Suprapubic skin (tissue), 4 donors: ENCODE measurements at regions not wholly inside any gene's neighbourhood (a gene's known extent, or its start where the extent isn't known, plus 50 kb on each side); places are given as distances from the start of the nearest gene placed in this dataset.
"Not testable (repeated sequence)": the region's sequence is repeated elsewhere in the genome, so short reads cannot be mapped to it uniquely, and the experiment has no call there.

Experiments
- DNase-seq, 2 donors: peaks; one replicate each; pipeline ENCODE4 v3.0.0-alpha.2; 2019; ENCODE audit warnings: low spot score in 2 of 2
- H3K27ac ChIP-seq: fragments of 200-600 bp; sonication (generic); one replicate; pipeline ENCODE4 v1.5.1; 2019
- H3K27me3 ChIP-seq: fragments of 200-600 bp; sonication (generic); one replicate; pipeline ENCODE4 v1.5.1; 2019
- H3K36me3 ChIP-seq: fragments of 200-600 bp; sonication (generic); one replicate; pipeline ENCODE4 v1.5.1; 2019
- H3K4me1 ChIP-seq: fragments of 200-600 bp; sonication (generic); one replicate; pipeline ENCODE4 v1.5.1; 2019
- H3K4me3 ChIP-seq: fragments of 200-600 bp; sonication (generic); one replicate; pipeline ENCODE4 v1.5.1; 2019; ENCODE audit warnings: mild to moderate bottlenecking
- H3K9me3 ChIP-seq: fragments of 200-600 bp; sonication (generic); one replicate; pipeline ENCODE4 v1.5.1; 2019
- CTCF ChIP-seq, 2 donors: fragments of 200-600 bp in 1 of 2; fragments of 450-650 bp in 1 of 2; sonication (generic) in 1 of 2; IDR thresholded peaks; one replicate each; pipeline ENCODE4 v1.5.1; 2016 to 2019; ENCODE audit warnings: antibody characterized with exemption in 2 of 2, mild to moderate bottlenecking in 1 of 2, moderate library complexity in 1 of 2
- EP300 ChIP-seq: sonication (generic); formaldehyde crosslinking; IDR thresholded peaks from one replicate; pipeline ENCODE4 v1.6.1; 2017; ENCODE audit warnings: antibody characterized with exemption
- POLR2A ChIP-seq, 2 donors: fragments of 450-650 bp; IDR thresholded peaks; one replicate each; pipeline ENCODE4 v1.6.1; 2017; ENCODE audit warnings: antibody characterized with exemption in 2 of 2, mild to moderate bottlenecking in 2 of 2, moderate library complexity in 2 of 2
- POLR2AphosphoS5 ChIP-seq, 3 donors: sonication (generic); formaldehyde crosslinking; IDR thresholded peaks; one replicate each; pipeline ENCODE4 v1.6.1; 2017; ENCODE audit warnings: antibody characterized with exemption in 3 of 3
- WGBS: methylation state at CpG from one replicate; pipeline ENCODE4 v1.1.5; 2018; 5-methylcytosine and 5-hydroxymethylcytosine counted together

GRCh38 chr5:104024538-104024937 lies 461.9 kb upstream of the NUDT12 start:
- no peaks in the 10 kb centered on the region for H3K27me3 ChIP-seq
- H3K4me1 ChIP-seq: no peaks in the 10 kb centered on the region
- H3K36me3 ChIP-seq: no peaks in the 10 kb centered on the region
- TF ChIP-seq EP300 (no peak), POLR2A (IDR thresholded peaks at IDR 0.05) (no peak), POLR2AphosphoS5 (IDR thresholded peaks at IDR 0.05) (no peak), CTCF (IDR thresholded peaks at IDR 0.05) (no peak)
- H3K27ac ChIP-seq: no peak overlapping the region
- WGBS: 75% methylated on average over 5 of the region's 5 CpGs
- H3K4me3 ChIP-seq: no peak overlapping the region
- peaks cover 6% of the 10 kb centered on the region for H3K9me3 ChIP-seq
- DNase-seq: no peak

GRCh38 chr5:104023739-104024138 lies 461.1 kb upstream of the NUDT12 start:
- no peak for DNase-seq
- TF ChIP-seq CTCF (IDR thresholded peaks at IDR 0.05) (no peak), POLR2AphosphoS5 (IDR thresholded peaks at IDR 0.05) (no peak), EP300 (no peak), POLR2A (IDR thresholded peaks at IDR 0.05) (no peak)
- H3K36me3 ChIP-seq: no peaks in the 10 kb centered on the region
- H3K4me3 ChIP-seq: no peak overlapping the region
- no peaks in the 10 kb centered on the region for H3K4me1 ChIP-seq
- peaks cover 6% of the 10 kb centered on the region for H3K9me3 ChIP-seq
- 85% methylated on average over 2 of the region's 2 CpGs for WGBS
- H3K27ac ChIP-seq: no peak overlapping the region
- H3K27me3 ChIP-seq: no peaks in the 10 kb centered on the region

- Histone ChIP-seq H3K9me3 (peaks cover 8% of the 10 kb centered on the region), H3K27me3 (no peaks in the 10 kb centered on the region), H3K27ac (no peak overlapping the region), H3K4me3 (no peak overlapping the region), H3K36me3 (no peaks in the 10 kb centered on the region), H3K4me1 (no peaks in the 10 kb centered on the region)
- TF ChIP-seq POLR2A (IDR thresholded peaks at IDR 0.05) (no peak), POLR2AphosphoS5 (IDR thresholded peaks at IDR 0.05) (no peak)
- WGBS: 53% methylated on average over 2 of the region's 2 CpGs
- no peak for DNase-seq
Observed at GRCh38 chr5:104019956-104020355, 457.4 kb upstream of the NUDT12 start.

GRCh38 chr5:104018299-104018698 lies 455.7 kb upstream of the NUDT12 start:
- Histone ChIP-seq H3K36me3 (no peaks in the 10 kb centered on the region), H3K4me3 (no peak overlapping the region), H3K27me3 (no peaks in the 10 kb centered on the region), H3K4me1 (no peaks in the 10 kb centered on the region), H3K9me3 (peaks cover 8% of the 10 kb centered on the region), H3K27ac (no peak overlapping the region)
- no peak for TF ChIP-seq POLR2AphosphoS5 (IDR thresholded peaks at IDR 0.05)
- no peak for TF ChIP-seq CTCF (IDR thresholded peaks at IDR 0.05)
- no peak for TF ChIP-seq EP300
- TF ChIP-seq POLR2A (IDR thresholded peaks at IDR 0.05): no peak
- no peak for DNase-seq

GRCh38 chr5:104016646-104017045 lies 454.1 kb upstream of the NUDT12 start:
- no peak for DNase-seq
- H3K36me3 ChIP-seq: no peaks in the 10 kb centered on the region
- TF ChIP-seq POLR2A (IDR thresholded peaks at IDR 0.05) (no peak), CTCF (IDR thresholded peaks at IDR 0.05) (no peak), EP300 (no peak), POLR2AphosphoS5 (IDR thresholded peaks at IDR 0.05) (no peak)
- H3K9me3 ChIP-seq: peaks cover 8% of the 10 kb centered on the region
- H3K4me3 ChIP-seq: no peak overlapping the region
- no peak overlapping the region for H3K27ac ChIP-seq
- no peaks in the 10 kb centered on the region for H3K27me3 ChIP-seq
- 91% methylated on average over 3 of the region's 3 CpGs for WGBS
- H3K4me1 ChIP-seq: no peaks in the 10 kb centered on the region

GRCh38 chr5:104015765-104016164 lies 453.2 kb upstream of the NUDT12 start:
- no peak for DNase-seq
- Histone ChIP-seq H3K27me3 (no peaks in the 10 kb centered on the region), H3K4me1 (no peaks in the 10 kb centered on the region), H3K36me3 (no peaks in the 10 kb centered on the region), H3K27ac (no peak overlapping the region), H3K9me3 (peaks cover 8% of the 10 kb centered on the region), H3K4me3 (no peak overlapping the region)
- no peak for TF ChIP-seq POLR2AphosphoS5 (IDR thresholded peaks at IDR 0.05)
- no peak for TF ChIP-seq POLR2A (IDR thresholded peaks at IDR 0.05)
- TF ChIP-seq CTCF (IDR thresholded peaks at IDR 0.05): no peak
- TF ChIP-seq EP300: no peak
- 59% methylated on average over 2 of the region's 2 CpGs for WGBS

- WGBS: 89% methylated on average over 4 of the region's 4 CpGs
- not testable (repeated sequence) for H3K27me3 ChIP-seq, H3K9me3 ChIP-seq, H3K36me3 ChIP-seq, H3K27ac ChIP-seq, H3K4me3 ChIP-seq, H3K4me1 ChIP-seq, DNase-seq
Observed at GRCh38 chr5:104002783-104003182, 440.2 kb upstream of the NUDT12 start.
